HG03196 (cell line): ENCODE measurements at regions not wholly inside any gene's neighbourhood (a gene's known extent, or its start where the extent isn't known, plus 50 kb on each side); places are given as distances from the start of the nearest gene placed in this dataset.
"Not testable (repeated sequence)": the region's sequence is repeated elsewhere in the genome, so short reads cannot be mapped to it uniquely, and the experiment has no call there.

Experiments used
- ATAC-seq: cut with Tn5 transposase; IDR thresholded peaks from one replicate; pipeline ENCODE4 v1.9.1; 2021; ENCODE audit not compliant: unreplicated experiment

GRCh38 chr4:134636338-134637051, 434.9 kb upstream of the PABPC4L start:
- no peak for ATAC-seq

- no peak for ATAC-seq
Measured at GRCh38 chr4:134634301-134634700, 432.7 kb upstream of the PABPC4L start.

GRCh38 chr4:134632056-134632455, 430.5 kb upstream of the PABPC4L start:
- no peak for ATAC-seq

- no peak for ATAC-seq
Measured at GRCh38 chr4:134628066-134628465, 426.5 kb upstream of the PABPC4L start.

GRCh38 chr4:134627366-134627765, 425.8 kb upstream of the PABPC4L start:
- ATAC-seq = no peak

GRCh38 chr4:134624365-134624764, 422.8 kb upstream of the PABPC4L start:
- ATAC-seq = no peak

- not testable (repeated sequence) for ATAC-seq
Measured at GRCh38 chr4:134622626-134623575, 421.3 kb upstream of the PABPC4L start.

- ATAC-seq = no peak
Measured at GRCh38 chr4:134622199-134622598, 420.6 kb upstream of the PABPC4L start.

GRCh38 chr4:134621715-134622114, 420.1 kb upstream of the PABPC4L start:
- not testable (repeated sequence) for ATAC-seq

- no peak for ATAC-seq
Measured at GRCh38 chr4:134610956-134611355, 409.4 kb upstream of the PABPC4L start.

- no peak for ATAC-seq
Measured at GRCh38 chr4:134610172-134610571, 408.6 kb upstream of the PABPC4L start.

GRCh38 chr4:134601706-134602105, 400.1 kb upstream of the PABPC4L start:
- ATAC-seq = no peak

GRCh38 chr4:134591326-134591725, 389.7 kb upstream of the PABPC4L start:
- ATAC-seq = no peak

- ATAC-seq = no peak
Measured at GRCh38 chr4:134585972-134586371, 384.4 kb upstream of the PABPC4L start.

- no peak for ATAC-seq
Measured at GRCh38 chr4:134567461-134567860, 365.9 kb upstream of the PABPC4L start.

- ATAC-seq = no peak
Measured at GRCh38 chr4:134560728-134561127, 359.1 kb upstream of the PABPC4L start.

- ATAC-seq = no peak
Measured at GRCh38 chr4:134552063-134552462, 350.5 kb upstream of the PABPC4L start.

GRCh38 chr4:134551348-134551747, 349.8 kb upstream of the PABPC4L start:
- ATAC-seq = no peak

GRCh38 chr4:134548052-134548628, 346.6 kb upstream of the PABPC4L start:
- no peak for ATAC-seq

GRCh38 chr4:134546279-134546678, 344.7 kb upstream of the PABPC4L start:
- no peak for ATAC-seq

- ATAC-seq = no peak
Measured at GRCh38 chr4:134544303-134544770, 342.7 kb upstream of the PABPC4L start.

- ATAC-seq = no peak
Measured at GRCh38 chr4:134540588-134540987, 339.0 kb upstream of the PABPC4L start.
